ENCODE measurements at regions not wholly inside any gene's neighbourhood (a gene's known extent, or its start where the extent isn't known, plus 50 kb on each side); places are given as distances from the start of the nearest gene placed in this dataset.

- TF ChIP-seq MYC (IDR thresholded peaks at IDR 0.05; ENCODE audit: low read depth, low read length): no peak
- no peak for TF ChIP-seq MAX (IDR thresholded peaks at IDR 0.05; ENCODE audit: low read depth, low read length)
- TF ChIP-seq POLR2A (IDR thresholded peaks at IDR 0.05; ENCODE audit: extremely low read depth, insufficient read length): no peak
- H3K4me3 ChIP-seq (ENCODE audit: low read depth, low read length): no peak overlapping the region
- no peak for DNase-seq (ENCODE audit: low read depth)
These were observed 348.5 kb downstream of the TGFB2 start for GRCh38 chr1:218693599-218693998.

- no peak overlapping the region for H3K4me3 ChIP-seq (ENCODE audit: low read depth, low read length)
- no peak for DNase-seq (ENCODE audit: low read depth)
- TF ChIP-seq POLR2A (IDR thresholded peaks at IDR 0.05; ENCODE audit: extremely low read depth, insufficient read length): no peak
- no peak for TF ChIP-seq MAX (IDR thresholded peaks at IDR 0.05; ENCODE audit: low read depth, low read length)
- TF ChIP-seq CTCF (IDR thresholded peaks at IDR 0.05; ENCODE audit: low read depth, low read length): no peak
- TF ChIP-seq MYC (IDR thresholded peaks at IDR 0.05; ENCODE audit: low read depth, low read length): no peak
These were observed 348.9 kb downstream of the TGFB2 start for GRCh38 chr1:218694085-218694484.

- no peak for TF ChIP-seq CTCF (IDR thresholded peaks at IDR 0.05; ENCODE audit: low read depth, low read length)
- TF ChIP-seq MAX (IDR thresholded peaks at IDR 0.05; ENCODE audit: low read depth, low read length): no peak
- TF ChIP-seq MYC (IDR thresholded peaks at IDR 0.05; ENCODE audit: low read depth, low read length): no peak
- TF ChIP-seq POLR2A (IDR thresholded peaks at IDR 0.05; ENCODE audit: extremely low read depth, insufficient read length): no peak
- DNase-seq (ENCODE audit: low read depth): no peak
These were observed 349.5 kb downstream of the TGFB2 start for GRCh38 chr1:218694636-218695035.

GRCh38 chr1:218695525-218695924, 350.4 kb downstream of the TGFB2 start:
- no peak for DNase-seq (ENCODE audit: low read depth)

More at GRCh38 chr1:218694636-218695035, 349.5 kb downstream of the TGFB2 start:
- H3K4me3 ChIP-seq (ENCODE audit: low read depth, low read length): no peak overlapping the region

GRCh38 chr1:218698141-218698540, 353.0 kb downstream of the TGFB2 start:
- DNase-seq (ENCODE audit: low read depth): no peak
- TF ChIP-seq CTCF (IDR thresholded peaks at IDR 0.05; ENCODE audit: low read depth, low read length) (no peak), POLR2A (IDR thresholded peaks at IDR 0.05; ENCODE audit: extremely low read depth, insufficient read length) (no peak), MYC (IDR thresholded peaks at IDR 0.05; ENCODE audit: low read depth, low read length) (no peak), MAX (IDR thresholded peaks at IDR 0.05; ENCODE audit: low read depth, low read length) (no peak)

More at GRCh38 chr1:218695525-218695924, 350.4 kb downstream of the TGFB2 start:
- TF ChIP-seq MYC (IDR thresholded peaks at IDR 0.05; ENCODE audit: low read depth, low read length) (no peak), CTCF (IDR thresholded peaks at IDR 0.05; ENCODE audit: low read depth, low read length) (no peak), MAX (IDR thresholded peaks at IDR 0.05; ENCODE audit: low read depth, low read length) (no peak), POLR2A (IDR thresholded peaks at IDR 0.05; ENCODE audit: extremely low read depth, insufficient read length) (no peak)
- no peak overlapping the region for H3K4me3 ChIP-seq (ENCODE audit: low read depth, low read length)

GRCh38 chr1:218699421-218699820, 354.3 kb downstream of the TGFB2 start:
- no peak for TF ChIP-seq MYC (IDR thresholded peaks at IDR 0.05; ENCODE audit: low read depth, low read length)
- no peak for TF ChIP-seq MAX (IDR thresholded peaks at IDR 0.05; ENCODE audit: low read depth, low read length)
- no peak for TF ChIP-seq CTCF (IDR thresholded peaks at IDR 0.05; ENCODE audit: low read depth, low read length)
- TF ChIP-seq POLR2A (IDR thresholded peaks at IDR 0.05; ENCODE audit: extremely low read depth, insufficient read length): no peak
- no peak overlapping the region for H3K4me3 ChIP-seq (ENCODE audit: low read depth, low read length)
- DNase-seq (ENCODE audit: low read depth): no peak

More at GRCh38 chr1:218698141-218698540, 353.0 kb downstream of the TGFB2 start:
- H3K4me3 ChIP-seq (ENCODE audit: low read depth, low read length): no peak overlapping the region

All from NB4 (cell line).